SK-N-SH treated with all-trans-retinoic acid at 6 μM for 48 hours (cell line): ENCODE measurements at regions not wholly inside any gene's neighbourhood (a gene's known extent, or its start where the extent isn't known, plus 50 kb on each side); places are given as distances from the start of the nearest gene placed in this dataset.

Experiments
- ESRRG ChIP-seq: fragments of 250-450 bp; sonication (Bioruptor Pico); IDR thresholded peaks from 2 replicates; pipeline ENCODE4 v1.6.1; 2021; ENCODE audit warnings: mild to moderate bottlenecking
- RARB ChIP-seq: fragments of 250-450 bp; sonication (Bioruptor Pico); IDR thresholded peaks from 2 replicates; pipeline ENCODE4 v1.8.0; 2021; ENCODE audit warnings: mild to moderate bottlenecking, moderate library complexity

GRCh38 chr20:22446613-22447446 is 137.5 kb downstream of the FOXA2 start:
- TF ChIP-seq RARB (no peak), ESRRG (no peak)
